Liver (tissue), 8 donors: ENCODE measurements at regions not wholly inside any gene's neighbourhood (a gene's known extent, or its start where the extent isn't known, plus 50 kb on each side); places are given as distances from the start of the nearest gene placed in this dataset.

Source experiments
- DNase-seq: peaks from one replicate; pipeline ENCODE4 v3.0.0-alpha.2; 2017; ENCODE audit warnings: low spot score
- H3K27ac ChIP-seq, 2 donors: one replicate each; pipeline ENCODE4 v1.7.0; 2013; ENCODE audit warnings: inconsistent platforms in 2 of 2, low read length in 2 of 2, control low read depth in 1 of 2, low read depth in 1 of 2, mild to moderate bottlenecking in 1 of 2
- H3K27me3 ChIP-seq, 4 donors: one replicate each; pipeline versions ENCODE4 v1.6.1 to v1.7.0; 2013; ENCODE audit warnings: low read length in 3 of 4, inconsistent platforms in 1 of 4, mild to moderate bottlenecking in 1 of 4, moderate library complexity in 1 of 4; ENCODE audit not compliant: control insufficient read depth in 4 of 4, insufficient read depth in 4 of 4
- H3K36me3 ChIP-seq, 4 donors: one replicate each; pipeline versions ENCODE4 v1.6.1 to v1.7.0; 2013; ENCODE audit warnings: low read length in 3 of 4, mild to moderate bottlenecking in 3 of 4, low read depth in 1 of 4, moderate library complexity in 1 of 4; ENCODE audit not compliant: control insufficient read depth in 4 of 4, insufficient read depth in 3 of 4
- H3K4me1 ChIP-seq, 4 donors: one replicate each; pipeline versions ENCODE4 v1.6.1 to v1.7.0; 2013; ENCODE audit warnings: low read length in 3 of 4, mild to moderate bottlenecking in 3 of 4, moderate library complexity in 1 of 4; ENCODE audit not compliant: control insufficient read depth in 4 of 4, insufficient read depth in 4 of 4
- H3K4me3 ChIP-seq, 3 donors: one replicate each; pipeline versions ENCODE4 v1.6.1 to v1.7.0; 2013; ENCODE audit warnings: low read length in 3 of 3, control low read depth in 1 of 3, low read depth in 1 of 3, mild to moderate bottlenecking in 1 of 3
- H3K9ac ChIP-seq, 2 donors: one replicate each; pipeline ENCODE4 v1.7.0; 2013; ENCODE audit warnings: low read length in 2 of 2, mild to moderate bottlenecking in 2 of 2, moderate library complexity in 2 of 2, control low read depth in 1 of 2, low read depth in 1 of 2
- H3K9me3 ChIP-seq, 4 donors: one replicate each; pipeline versions ENCODE4 v1.6.1 to v1.7.0; 2013; ENCODE audit warnings: low read length in 3 of 4; ENCODE audit not compliant: control insufficient read depth in 4 of 4
- EGR1 ChIP-seq, 2 donors: IDR thresholded peaks; 2 replicates each; pipeline ENCODE4 v1.6.1; 2016 to 2018; ENCODE audit warnings: antibody characterized with exemption in 2 of 2, low read depth in 2 of 2
- FOXA1 ChIP-seq: IDR thresholded peaks from 2 replicates; pipeline ENCODE4 v1.6.1; 2016; ENCODE audit warnings: antibody characterized with exemption
- FOXA2 ChIP-seq: IDR thresholded peaks from 2 replicates; pipeline ENCODE4 v1.6.1; 2016; ENCODE audit warnings: antibody characterized with exemption
- GABPA ChIP-seq, 2 donors: IDR thresholded peaks in 1 of 2; conservative IDR thresholded peaks in 1 of 2; 2 replicates each; pipeline ENCODE4 v1.6.1; 2016; ENCODE audit warnings: antibody characterized with exemption in 2 of 2, mild to moderate bottlenecking in 1 of 2, moderate library complexity in 1 of 2
- HNF4A ChIP-seq, 2 donors: conservative IDR thresholded peaks; 2 replicates each; pipeline ENCODE4 v1.6.1; 2016; ENCODE audit warnings: antibody characterized with exemption in 2 of 2, mild to moderate bottlenecking in 2 of 2
- HNF4G ChIP-seq: IDR thresholded peaks from 2 replicates; pipeline ENCODE4 v1.6.1; 2016; ENCODE audit warnings: antibody characterized with exemption
- JUND ChIP-seq, 2 donors: IDR thresholded peaks; 2 replicates each; pipeline ENCODE4 v1.6.1; 2016; ENCODE audit warnings: antibody characterized with exemption in 2 of 2
- RAD21 ChIP-seq, 2 donors: IDR thresholded peaks; 2 replicates each; pipeline ENCODE4 v1.6.1; 2016; ENCODE audit warnings: antibody characterized with exemption in 2 of 2, mild to moderate bottlenecking in 2 of 2
- RXRA ChIP-seq, 2 donors: IDR thresholded peaks; 2 replicates each; pipeline ENCODE4 v1.6.1; 2017 to 2018; ENCODE audit warnings: antibody characterized with exemption in 2 of 2, mild to moderate bottlenecking in 1 of 2
- SP1 ChIP-seq: IDR thresholded peaks from 2 replicates; pipeline ENCODE4 v1.6.1; 2018; ENCODE audit warnings: antibody characterized with exemption, mild to moderate bottlenecking
- TAF1 ChIP-seq: conservative IDR thresholded peaks from 2 replicates; pipeline ENCODE4 v1.6.1; 2016; ENCODE audit warnings: antibody characterized with exemption, mild to moderate bottlenecking
- YY1 ChIP-seq: IDR thresholded peaks from 2 replicates; pipeline ENCODE4 v1.6.1; 2016; ENCODE audit warnings: antibody characterized with exemption, mild to moderate bottlenecking
- WGBS: extraction: QIAGEN DNeasy Blood & Tissue Kit; methylation state at CpG from one replicate; pipeline ENCODE4 v1.1.7; 2013; 5-methylcytosine and 5-hydroxymethylcytosine counted together
- TF ChIP-seq, protein P1 (sequence below): IDR thresholded peaks from 2 replicates; pipeline ENCODE4 v1.6.1; 2016; ENCODE audit warnings: antibody characterized with exemption, mild to moderate bottlenecking
- TF ChIP-seq, protein P2 (sequence below): IDR thresholded peaks from 2 replicates; pipeline ENCODE4 v1.6.1; 2016; ENCODE audit warnings: antibody characterized with exemption
- TF ChIP-seq, protein P3 (sequence below): fragments of 150-350 bp; IDR thresholded peaks from 2 replicates; pipeline ENCODE4 v1.5.1; 2017; ENCODE audit warnings: improper control_type of control experiment, low read depth, low read length; ENCODE audit not compliant: missing input control
- TF ChIP-seq, protein P4 (sequence below): IDR thresholded peaks from 2 replicates; pipeline ENCODE4 v1.6.1; 2016; ENCODE audit warnings: antibody characterized with exemption
- donor health status: healthy.
- donor health status: healthy.
- donor health status: healthy.
- donor health status: healthy.
- donor health status: healthy.

DNA sequence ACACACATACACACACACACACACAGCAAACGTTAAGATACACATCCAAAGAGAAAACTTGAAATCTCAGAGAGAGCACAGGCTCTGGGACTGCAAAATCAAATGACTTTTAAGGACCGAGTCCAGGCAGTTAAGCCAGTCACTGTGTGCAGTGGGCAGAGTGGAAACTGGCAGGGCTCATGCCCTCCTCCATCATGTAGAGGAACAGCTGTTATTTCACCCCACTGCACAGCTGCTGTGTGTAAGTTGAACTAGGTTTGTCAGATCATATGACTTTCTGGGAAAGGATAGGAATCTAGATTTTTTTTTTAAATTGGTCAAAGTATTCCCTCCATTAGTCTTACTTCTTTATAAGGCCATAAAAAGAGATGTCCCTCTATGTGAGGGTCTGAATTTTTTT is 1002.1 kb downstream of the UQCRFS1 start:
- H3K36me3 ChIP-seq: no peaks in the 10 kb centered on the region
- no peak overlapping the region for H3K9ac ChIP-seq
- H3K27ac ChIP-seq: no peak overlapping the region
- peaks cover 0 to 5% (median 0%) of the 10 kb centered on the region in 4 donors for H3K27me3 ChIP-seq
- TF ChIP-seq FOXA1 (no peak), RAD21 (IDR thresholded peaks at IDR 0.05) (no peak), EGR1 (IDR thresholded peaks at IDR 0.05; ENCODE audit: low read depth in 2 of 2) (no peak), YY1 (no peak), HNF4G (no peak), RXRA (IDR thresholded peaks at IDR 0.05) (no peak), GABPA (IDR thresholded peaks at IDR 0.05 in 1 of 2, conservative IDR thresholded peaks at IDR 0.05 in 1 of 2) (no peak), FOXA2 (no peak), HNF4A (conservative IDR thresholded peaks at IDR 0.05) (no peak), TAF1 (no peak)
- TF ChIP-seq, protein P1, sequence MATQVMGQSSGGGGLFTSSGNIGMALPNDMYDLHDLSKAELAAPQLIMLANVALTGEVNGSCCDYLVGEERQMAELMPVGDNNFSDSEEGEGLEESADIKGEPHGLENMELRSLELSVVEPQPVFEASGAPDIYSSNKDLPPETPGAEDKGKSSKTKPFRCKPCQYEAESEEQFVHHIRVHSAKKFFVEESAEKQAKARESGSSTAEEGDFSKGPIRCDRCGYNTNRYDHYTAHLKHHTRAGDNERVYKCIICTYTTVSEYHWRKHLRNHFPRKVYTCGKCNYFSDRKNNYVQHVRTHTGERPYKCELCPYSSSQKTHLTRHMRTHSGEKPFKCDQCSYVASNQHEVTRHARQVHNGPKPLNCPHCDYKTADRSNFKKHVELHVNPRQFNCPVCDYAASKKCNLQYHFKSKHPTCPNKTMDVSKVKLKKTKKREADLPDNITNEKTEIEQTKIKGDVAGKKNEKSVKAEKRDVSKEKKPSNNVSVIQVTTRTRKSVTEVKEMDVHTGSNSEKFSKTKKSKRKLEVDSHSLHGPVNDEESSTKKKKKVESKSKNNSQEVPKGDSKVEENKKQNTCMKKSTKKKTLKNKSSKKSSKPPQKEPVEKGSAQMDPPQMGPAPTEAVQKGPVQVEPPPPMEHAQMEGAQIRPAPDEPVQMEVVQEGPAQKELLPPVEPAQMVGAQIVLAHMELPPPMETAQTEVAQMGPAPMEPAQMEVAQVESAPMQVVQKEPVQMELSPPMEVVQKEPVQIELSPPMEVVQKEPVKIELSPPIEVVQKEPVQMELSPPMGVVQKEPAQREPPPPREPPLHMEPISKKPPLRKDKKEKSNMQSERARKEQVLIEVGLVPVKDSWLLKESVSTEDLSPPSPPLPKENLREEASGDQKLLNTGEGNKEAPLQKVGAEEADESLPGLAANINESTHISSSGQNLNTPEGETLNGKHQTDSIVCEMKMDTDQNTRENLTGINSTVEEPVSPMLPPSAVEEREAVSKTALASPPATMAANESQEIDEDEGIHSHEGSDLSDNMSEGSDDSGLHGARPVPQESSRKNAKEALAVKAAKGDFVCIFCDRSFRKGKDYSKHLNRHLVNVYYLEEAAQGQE: no peak
- TF ChIP-seq, protein P2, sequence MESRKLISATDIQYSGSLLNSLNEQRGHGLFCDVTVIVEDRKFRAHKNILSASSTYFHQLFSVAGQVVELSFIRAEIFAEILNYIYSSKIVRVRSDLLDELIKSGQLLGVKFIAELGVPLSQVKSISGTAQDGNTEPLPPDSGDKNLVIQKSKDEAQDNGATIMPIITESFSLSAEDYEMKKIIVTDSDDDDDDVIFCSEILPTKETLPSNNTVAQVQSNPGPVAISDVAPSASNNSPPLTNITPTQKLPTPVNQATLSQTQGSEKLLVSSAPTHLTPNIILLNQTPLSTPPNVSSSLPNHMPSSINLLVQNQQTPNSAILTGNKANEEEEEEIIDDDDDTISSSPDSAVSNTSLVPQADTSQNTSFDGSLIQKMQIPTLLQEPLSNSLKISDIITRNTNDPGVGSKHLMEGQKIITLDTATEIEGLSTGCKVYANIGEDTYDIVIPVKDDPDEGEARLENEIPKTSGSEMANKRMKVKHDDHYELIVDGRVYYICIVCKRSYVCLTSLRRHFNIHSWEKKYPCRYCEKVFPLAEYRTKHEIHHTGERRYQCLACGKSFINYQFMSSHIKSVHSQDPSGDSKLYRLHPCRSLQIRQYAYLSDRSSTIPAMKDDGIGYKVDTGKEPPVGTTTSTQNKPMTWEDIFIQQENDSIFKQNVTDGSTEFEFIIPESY: no peak
- TF ChIP-seq, protein P3, sequence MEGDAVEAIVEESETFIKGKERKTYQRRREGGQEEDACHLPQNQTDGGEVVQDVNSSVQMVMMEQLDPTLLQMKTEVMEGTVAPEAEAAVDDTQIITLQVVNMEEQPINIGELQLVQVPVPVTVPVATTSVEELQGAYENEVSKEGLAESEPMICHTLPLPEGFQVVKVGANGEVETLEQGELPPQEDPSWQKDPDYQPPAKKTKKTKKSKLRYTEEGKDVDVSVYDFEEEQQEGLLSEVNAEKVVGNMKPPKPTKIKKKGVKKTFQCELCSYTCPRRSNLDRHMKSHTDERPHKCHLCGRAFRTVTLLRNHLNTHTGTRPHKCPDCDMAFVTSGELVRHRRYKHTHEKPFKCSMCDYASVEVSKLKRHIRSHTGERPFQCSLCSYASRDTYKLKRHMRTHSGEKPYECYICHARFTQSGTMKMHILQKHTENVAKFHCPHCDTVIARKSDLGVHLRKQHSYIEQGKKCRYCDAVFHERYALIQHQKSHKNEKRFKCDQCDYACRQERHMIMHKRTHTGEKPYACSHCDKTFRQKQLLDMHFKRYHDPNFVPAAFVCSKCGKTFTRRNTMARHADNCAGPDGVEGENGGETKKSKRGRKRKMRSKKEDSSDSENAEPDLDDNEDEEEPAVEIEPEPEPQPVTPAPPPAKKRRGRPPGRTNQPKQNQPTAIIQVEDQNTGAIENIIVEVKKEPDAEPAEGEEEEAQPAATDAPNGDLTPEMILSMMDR: no peak
- TF ChIP-seq, protein P4, sequence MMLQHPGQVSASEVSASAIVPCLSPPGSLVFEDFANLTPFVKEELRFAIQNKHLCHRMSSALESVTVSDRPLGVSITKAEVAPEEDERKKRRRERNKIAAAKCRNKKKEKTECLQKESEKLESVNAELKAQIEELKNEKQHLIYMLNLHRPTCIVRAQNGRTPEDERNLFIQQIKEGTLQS: no peak
- no peak for DNase-seq
- WGBS: 59% methylated on average over 2 of the region's 2 CpGs
- no peak overlapping the region for H3K4me3 ChIP-seq
- H3K4me1 ChIP-seq: no peaks in the 10 kb centered on the region
- H3K9me3 ChIP-seq: no peaks in the 10 kb centered on the region

DNA sequence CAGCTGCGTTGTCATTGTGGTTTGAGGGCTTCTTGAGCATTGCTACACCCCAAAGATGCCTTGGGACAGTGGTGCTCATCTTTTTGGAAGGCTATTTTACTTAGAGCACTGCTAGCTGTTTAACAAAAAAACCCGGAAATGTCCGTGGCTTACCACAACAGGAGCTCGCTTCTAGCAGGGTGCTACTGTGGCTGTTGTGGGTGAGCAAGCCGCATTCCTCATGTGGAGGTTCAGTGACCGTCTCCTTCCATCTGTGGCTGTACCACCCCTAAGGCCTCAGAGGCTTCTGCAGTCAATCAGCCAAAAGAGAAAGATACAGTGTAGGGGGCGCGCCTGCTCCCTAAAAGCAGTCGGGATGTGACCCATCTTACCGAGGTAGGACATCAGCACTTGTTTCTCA is 1004.2 kb downstream of the UQCRFS1 start:
- no peak for DNase-seq
- H3K4me3 ChIP-seq: no peak overlapping the region
- H3K9ac ChIP-seq: no peak overlapping the region
- no peaks in the 10 kb centered on the region for H3K36me3 ChIP-seq
- H3K9me3 ChIP-seq: no peaks in the 10 kb centered on the region
- H3K4me1 ChIP-seq: no peaks in the 10 kb centered on the region
- 79% methylated on average over 10 of the region's 10 CpGs for WGBS
- peaks cover 0 to 4% (median 0%) of the 10 kb centered on the region in 4 donors for H3K27me3 ChIP-seq
- TF ChIP-seq, protein P3: no peak
- TF ChIP-seq FOXA2 (no peak), EGR1 (IDR thresholded peaks at IDR 0.05; ENCODE audit: low read depth in 2 of 2) (no peak), SP1 (no peak), HNF4G (no peak), GABPA (IDR thresholded peaks at IDR 0.05 in 1 of 2, conservative IDR thresholded peaks at IDR 0.05 in 1 of 2) (no peak), JUND (IDR thresholded peaks at IDR 0.05) (no peak), YY1 (no peak)
- TF ChIP-seq, protein P2: no peak
- TF ChIP-seq, protein P1: no peak
- no peak overlapping the region for H3K27ac ChIP-seq
